Panc1 (cell line): ENCODE measurements at regions not wholly inside any gene's neighbourhood (a gene's known extent, or its start where the extent isn't known, plus 50 kb on each side); places are given as distances from the start of the nearest gene placed in this dataset.

Experiments
- ATAC-seq: fragments of 200-7000 bp; cut with Tn5 transposase; 2 replicates; pipeline ENCODE4 v1.9.1; 2020; ENCODE audit warnings: mild to moderate bottlenecking, moderate library complexity
- BruUV-seq: library from RNA; stranded (reverse); fragments of 400-500 nt; replicated peaks from 2 replicates; lab custom pipeline; 2021; lab: Mats Ljungman, UMichigan
- CTCF ChIA-PET: fragments of 300-600 bp; sonication (Branson Sonifier 250); formaldehyde crosslinking; loops from one replicate; lab custom pipeline; 2022; ENCODE audit warnings: antibody characterized with exemption; lab: Charles Lee
- POLR2A ChIA-PET: fragments of 300-600 bp; sonication (Branson Sonifier 250); formaldehyde crosslinking; loops from one replicate; lab custom pipeline; 2022; ENCODE audit warnings: antibody characterized with exemption; lab: Charles Lee
- DNase-seq: peaks from one replicate; pipeline ENCODE4 v3.0.0-alpha.2; 2010; ENCODE audit warnings: low read depth, low spot score
- H3K27ac ChIP-seq: 2 replicates; pipeline ENCODE4 v1.5.1; 2011; ENCODE audit warnings: mild to moderate bottlenecking, low read length, inconsistent platforms
- H3K27me3 ChIP-seq: fragments of 200-500 bp; sonication (Bioruptor generic); 2 replicates; pipeline ENCODE4 v1.6.0; 2014; ENCODE audit warnings: low read length, inconsistent platforms; ENCODE audit not compliant: control insufficient read depth, insufficient read depth
- H3K36me3 ChIP-seq: fragments of 200-500 bp; sonication (Bioruptor generic); 2 replicates; pipeline ENCODE4 v1.5.1; 2014; ENCODE audit warnings: inconsistent platforms, mild to moderate bottlenecking, low read length, moderate library complexity; ENCODE audit not compliant: control insufficient read depth, insufficient read depth
- H3K4me1 ChIP-seq: 2 replicates; pipeline ENCODE4 v1.5.1; 2011; ENCODE audit warnings: inconsistent platforms, mild to moderate bottlenecking, low read length, moderate library complexity; ENCODE audit not compliant: control insufficient read depth, insufficient read depth
- H3K4me3 ChIP-seq, 2 experiments: 2 replicates each; pipeline ENCODE4 v1.5.1; 2011 to 2012; ENCODE audit warnings: low read depth in 2 of 2, low read length in 2 of 2, mild to moderate bottlenecking in 2 of 2, inconsistent platforms in 1 of 2, moderate library complexity in 1 of 2
- H3K9me3 ChIP-seq: fragments of 200-500 bp; sonication (Bioruptor generic); 2 replicates; pipeline ENCODE4 v1.5.1; 2014; ENCODE audit warnings: low read depth, mild to moderate bottlenecking, inconsistent platforms, low read length, moderate library complexity; ENCODE audit not compliant: control insufficient read depth, insufficient read depth
- POLR2AphosphoS5 ChIP-seq: IDR thresholded peaks from 2 replicates; pipeline ENCODE4 v1.6.1; 2012; ENCODE audit warnings: mild to moderate bottlenecking, low read depth, low read length, moderate library complexity
- SIN3A ChIP-seq: IDR thresholded peaks from 2 replicates; pipeline ENCODE4 v1.6.1; 2012; ENCODE audit warnings: low read depth, mild to moderate bottlenecking, low read length, moderate library complexity, borderline replicate concordance; ENCODE audit not compliant: insufficient read depth
- TCF7L2 ChIP-seq: IDR thresholded peaks from 2 replicates; pipeline ENCODE4 v1.6.1; 2011; ENCODE audit warnings: mild to moderate bottlenecking, low read depth, low read length, inconsistent platforms
- in situ Hi-C: cut with HindIII; loops from 2 replicates; pipeline ENCODE4 v1.10.0; 2016; ENCODE audit warnings: low sequenced_read_pairs, low pct_unique_long_range_greater_than_20kb
- intact Hi-C: fragments of 100-400 bp; cut with micrococcal nuclease; formaldehyde crosslinking; loops from one replicate; pipeline ENCODE4 v1.10.0; 2022; ENCODE audit not compliant: unreplicated experiment
- TF ChIP-seq, protein P1 (sequence below), 2 experiments: IDR thresholded peaks; 2 replicates each; pipeline ENCODE4 v1.6.1; 2011 to 2012; ENCODE audit warnings: low read depth in 2 of 2, control low read depth in 1 of 2, low read length in 1 of 2, mild to moderate bottlenecking in 1 of 2, moderate library complexity in 1 of 2; ENCODE audit not compliant: insufficient read depth in 1 of 2
- TF ChIP-seq, protein P2 (sequence below): fragments of 450-650 bp; IDR thresholded peaks from 2 replicates; pipeline ENCODE4 v1.5.1; 2017; ENCODE audit warnings: mild to moderate bottlenecking

DNA sequence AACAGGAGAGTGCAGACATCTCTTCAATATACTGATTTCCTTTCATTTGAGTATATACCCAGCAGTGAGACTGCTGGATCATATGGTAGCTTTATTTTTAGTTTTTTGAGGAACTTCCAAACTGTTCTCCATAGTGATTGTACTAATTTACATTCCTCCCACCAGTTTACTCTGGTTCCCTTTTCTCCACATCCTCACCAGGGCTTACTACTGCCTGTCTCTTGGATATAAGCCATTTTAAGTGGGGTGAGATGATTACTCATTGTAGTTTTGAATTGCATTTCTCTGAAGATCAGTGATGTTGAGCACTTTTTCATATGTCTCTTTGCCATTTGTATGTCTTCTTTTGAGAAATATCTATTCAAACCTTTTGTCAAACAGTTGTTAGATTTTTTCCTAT lies 64.9 kb upstream of the HMGCLL1 start:
- CTCF ChIA-PET = no interaction called here
- intact Hi-C loops (no loop called here), in situ Hi-C loops (no loop called here)
- Histone ChIP-seq H3K27me3 (no peaks in the 10 kb centered on the region), H3K27ac (no peak overlapping the region), H3K36me3 (no peaks in the 10 kb centered on the region), H3K4me1 (peaks cover under 1% of the 10 kb centered on the region; the same call in 1 of the 2 replicates), H3K4me3 (no peak overlapping the region), H3K9me3 (peaks cover 6% of the 10 kb centered on the region; the same call in 1 of the 2 replicates)
- ATAC-seq (peak; percentile 51; the same call in 1 of the 2 replicates), DNase-seq (no peak)
- POLR2A ChIA-PET = no interaction called here
- no peak for TF ChIP-seq TCF7L2
- TF ChIP-seq SIN3A = no peak
- no peak for TF ChIP-seq POLR2AphosphoS5
- TF ChIP-seq, protein P1, sequence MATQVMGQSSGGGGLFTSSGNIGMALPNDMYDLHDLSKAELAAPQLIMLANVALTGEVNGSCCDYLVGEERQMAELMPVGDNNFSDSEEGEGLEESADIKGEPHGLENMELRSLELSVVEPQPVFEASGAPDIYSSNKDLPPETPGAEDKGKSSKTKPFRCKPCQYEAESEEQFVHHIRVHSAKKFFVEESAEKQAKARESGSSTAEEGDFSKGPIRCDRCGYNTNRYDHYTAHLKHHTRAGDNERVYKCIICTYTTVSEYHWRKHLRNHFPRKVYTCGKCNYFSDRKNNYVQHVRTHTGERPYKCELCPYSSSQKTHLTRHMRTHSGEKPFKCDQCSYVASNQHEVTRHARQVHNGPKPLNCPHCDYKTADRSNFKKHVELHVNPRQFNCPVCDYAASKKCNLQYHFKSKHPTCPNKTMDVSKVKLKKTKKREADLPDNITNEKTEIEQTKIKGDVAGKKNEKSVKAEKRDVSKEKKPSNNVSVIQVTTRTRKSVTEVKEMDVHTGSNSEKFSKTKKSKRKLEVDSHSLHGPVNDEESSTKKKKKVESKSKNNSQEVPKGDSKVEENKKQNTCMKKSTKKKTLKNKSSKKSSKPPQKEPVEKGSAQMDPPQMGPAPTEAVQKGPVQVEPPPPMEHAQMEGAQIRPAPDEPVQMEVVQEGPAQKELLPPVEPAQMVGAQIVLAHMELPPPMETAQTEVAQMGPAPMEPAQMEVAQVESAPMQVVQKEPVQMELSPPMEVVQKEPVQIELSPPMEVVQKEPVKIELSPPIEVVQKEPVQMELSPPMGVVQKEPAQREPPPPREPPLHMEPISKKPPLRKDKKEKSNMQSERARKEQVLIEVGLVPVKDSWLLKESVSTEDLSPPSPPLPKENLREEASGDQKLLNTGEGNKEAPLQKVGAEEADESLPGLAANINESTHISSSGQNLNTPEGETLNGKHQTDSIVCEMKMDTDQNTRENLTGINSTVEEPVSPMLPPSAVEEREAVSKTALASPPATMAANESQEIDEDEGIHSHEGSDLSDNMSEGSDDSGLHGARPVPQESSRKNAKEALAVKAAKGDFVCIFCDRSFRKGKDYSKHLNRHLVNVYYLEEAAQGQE (IDR thresholded peaks at IDR 0.05; ENCODE audit: insufficient read depth in 1 of 2, low read depth in 2 of 2, low read length in 1 of 2) = no peak
- TF ChIP-seq, protein P2, sequence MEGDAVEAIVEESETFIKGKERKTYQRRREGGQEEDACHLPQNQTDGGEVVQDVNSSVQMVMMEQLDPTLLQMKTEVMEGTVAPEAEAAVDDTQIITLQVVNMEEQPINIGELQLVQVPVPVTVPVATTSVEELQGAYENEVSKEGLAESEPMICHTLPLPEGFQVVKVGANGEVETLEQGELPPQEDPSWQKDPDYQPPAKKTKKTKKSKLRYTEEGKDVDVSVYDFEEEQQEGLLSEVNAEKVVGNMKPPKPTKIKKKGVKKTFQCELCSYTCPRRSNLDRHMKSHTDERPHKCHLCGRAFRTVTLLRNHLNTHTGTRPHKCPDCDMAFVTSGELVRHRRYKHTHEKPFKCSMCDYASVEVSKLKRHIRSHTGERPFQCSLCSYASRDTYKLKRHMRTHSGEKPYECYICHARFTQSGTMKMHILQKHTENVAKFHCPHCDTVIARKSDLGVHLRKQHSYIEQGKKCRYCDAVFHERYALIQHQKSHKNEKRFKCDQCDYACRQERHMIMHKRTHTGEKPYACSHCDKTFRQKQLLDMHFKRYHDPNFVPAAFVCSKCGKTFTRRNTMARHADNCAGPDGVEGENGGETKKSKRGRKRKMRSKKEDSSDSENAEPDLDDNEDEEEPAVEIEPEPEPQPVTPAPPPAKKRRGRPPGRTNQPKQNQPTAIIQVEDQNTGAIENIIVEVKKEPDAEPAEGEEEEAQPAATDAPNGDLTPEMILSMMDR = no peak
- no TSS peak for BruUV-seq

DNA sequence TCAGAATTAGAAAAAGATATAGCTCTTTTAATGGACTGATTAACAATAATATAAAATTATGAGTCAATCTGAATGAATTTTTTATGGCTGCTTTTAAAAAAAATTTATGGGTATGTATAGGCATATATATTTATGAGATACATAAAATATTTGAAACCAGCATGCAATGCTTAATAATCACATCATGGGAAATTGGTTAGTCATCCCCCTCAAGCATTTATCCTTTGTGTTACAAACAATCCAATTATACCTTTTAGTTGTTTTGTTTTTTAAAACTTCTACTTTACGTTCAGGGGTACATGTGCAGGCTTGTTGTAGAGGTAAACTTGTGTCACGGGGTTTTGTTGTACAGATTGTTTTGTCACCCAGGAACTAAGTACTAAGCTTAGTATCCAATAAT lies 63.4 kb upstream of the HMGCLL1 start:
- H3K4me3 ChIP-seq = no peak overlapping the region
- TF ChIP-seq, protein P1 (IDR thresholded peaks at IDR 0.05; ENCODE audit: insufficient read depth in 1 of 2, low read depth in 2 of 2, low read length in 1 of 2) = no peak
- no peak for TF ChIP-seq POLR2AphosphoS5
- no peak for TF ChIP-seq TCF7L2
- TF ChIP-seq, protein P2 = no peak
- no peak for TF ChIP-seq SIN3A
- peaks cover 6% of the 10 kb centered on the region; the same call in 1 of the 2 replicates for H3K9me3 ChIP-seq
- CTCF ChIA-PET = no interaction called here
- in situ Hi-C loops (no loop called here), intact Hi-C loops (no loop called here)
- ATAC-seq = no peak
- H3K27ac ChIP-seq = no peak overlapping the region
- POLR2A ChIA-PET = no interaction called here
- DNase-seq = no peak
- H3K36me3 ChIP-seq = no peaks in the 10 kb centered on the region
- no peaks in the 10 kb centered on the region for H3K27me3 ChIP-seq
- BruUV-seq = no TSS peak
- H3K4me1 ChIP-seq = peaks cover 9% of the 10 kb centered on the region
